GM12878 (cell line): ENCODE measurements at regions not wholly inside any gene's neighbourhood (a gene's known extent, or its start where the extent isn't known, plus 50 kb on each side); places are given as distances from the start of the nearest gene placed in this dataset.

Source experiments
- ASH2L ChIP-seq: fragments of 300-600, 200-600 bp; sonication (generic); IDR thresholded peaks from 2 replicates; pipeline ENCODE4 v1.6.1; 2017; ENCODE audit warnings: low read depth, mild to moderate bottlenecking, borderline replicate concordance
- CREB1 ChIP-seq: IDR thresholded peaks from 2 replicates; pipeline ENCODE4 v1.6.1; 2012; ENCODE audit warnings: low read depth, mild to moderate bottlenecking, inconsistent platforms
- EGR1 ChIP-seq, 2 experiments: IDR thresholded peaks; 1 replicate in 1 of 2; 2 replicates in 1 of 2; pipeline ENCODE4 v1.6.1; 2011 to 2012; ENCODE audit warnings: low read depth in 2 of 2, low read length in 2 of 2, borderline replicate concordance in 1 of 2, mild to moderate bottlenecking in 1 of 2, moderate library complexity in 1 of 2
- EZH2 ChIP-seq: IDR thresholded peaks from 2 replicates; pipeline ENCODE4 v1.6.1; 2012; ENCODE audit warnings: low read depth, mild to moderate bottlenecking, control low read depth, inconsistent platforms, low read length, borderline replicate concordance; ENCODE audit not compliant: control insufficient read depth
- JUNB ChIP-seq: IDR thresholded peaks from 2 replicates; pipeline ENCODE4 v1.6.1; 2016; ENCODE audit warnings: antibody characterized with exemption, mild to moderate bottlenecking
- KLF5 ChIP-seq: fragments of 450-650 bp; IDR thresholded peaks from 2 replicates; pipeline ENCODE4 v1.6.1; 2014; ENCODE audit warnings: mild to moderate bottlenecking; ENCODE audit not compliant: partially characterized antibody
- NFIC ChIP-seq: IDR thresholded peaks from 2 replicates; pipeline ENCODE4 v1.6.1; 2012; ENCODE audit warnings: low read depth, mild to moderate bottlenecking, inconsistent platforms, low read length, moderate library complexity
- NFYA ChIP-seq: IDR thresholded peaks from 2 replicates; pipeline ENCODE4 v1.6.1; 2011; ENCODE audit warnings: low read depth, mild to moderate bottlenecking, low read length, improper control_type of control experiment, borderline replicate concordance
- PAX8 ChIP-seq: fragments of 450-650 bp; IDR thresholded peaks from 2 replicates; pipeline ENCODE4 v1.6.1; 2017; ENCODE audit warnings: mild to moderate bottlenecking, moderate library complexity
- RB1 ChIP-seq: fragments of 450-650 bp; formaldehyde crosslinking; IDR thresholded peaks from 2 replicates; pipeline ENCODE4 v1.6.1; 2017; ENCODE audit warnings: mild to moderate bottlenecking, borderline replicate concordance
- RUNX3 ChIP-seq: IDR thresholded peaks from 2 replicates; pipeline ENCODE4 v1.6.1; 2012; ENCODE audit warnings: low read length, inconsistent platforms
- SPI1 ChIP-seq: IDR thresholded peaks from 2 replicates; pipeline ENCODE4 v1.6.1; 2011; ENCODE audit warnings: low read depth, mild to moderate bottlenecking, low read length, moderate library complexity, borderline replicate concordance; ENCODE audit not compliant: insufficient read depth
- ZBTB40 ChIP-seq: fragments of 450-650 bp; IDR thresholded peaks from 2 replicates; pipeline ENCODE4 v1.6.1; 2016; ENCODE audit warnings: mild to moderate bottlenecking, moderate library complexity, borderline replicate concordance
- ZNF622 ChIP-seq: fragments of 450-650 bp; IDR thresholded peaks from 2 replicates; pipeline ENCODE4 v1.6.1; 2017; ENCODE audit warnings: mild to moderate bottlenecking, inconsistent platforms
- ZSCAN29 ChIP-seq: fragments of 450-650 bp; IDR thresholded peaks from 2 replicates; pipeline ENCODE4 v1.6.1; 2017; ENCODE audit warnings: mild to moderate bottlenecking, moderate library complexity
- TF ChIP-seq, protein P1 (sequence below): fragments of 450-650 bp; formaldehyde crosslinking; IDR thresholded peaks from 2 replicates; pipeline ENCODE4 v1.4.0; 2022; ENCODE audit warnings: mild to moderate bottlenecking, moderate library complexity
- TF ChIP-seq, protein P2 (sequence below): fragments of 450-650 bp; IDR thresholded peaks from 2 replicates; pipeline ENCODE4 v1.6.1; 2017; ENCODE audit warnings: mild to moderate bottlenecking, moderate library complexity

- TF ChIP-seq SPI1 = peak; percentile 100
- TF ChIP-seq RB1 = no peak
- TF ChIP-seq, protein P1, sequence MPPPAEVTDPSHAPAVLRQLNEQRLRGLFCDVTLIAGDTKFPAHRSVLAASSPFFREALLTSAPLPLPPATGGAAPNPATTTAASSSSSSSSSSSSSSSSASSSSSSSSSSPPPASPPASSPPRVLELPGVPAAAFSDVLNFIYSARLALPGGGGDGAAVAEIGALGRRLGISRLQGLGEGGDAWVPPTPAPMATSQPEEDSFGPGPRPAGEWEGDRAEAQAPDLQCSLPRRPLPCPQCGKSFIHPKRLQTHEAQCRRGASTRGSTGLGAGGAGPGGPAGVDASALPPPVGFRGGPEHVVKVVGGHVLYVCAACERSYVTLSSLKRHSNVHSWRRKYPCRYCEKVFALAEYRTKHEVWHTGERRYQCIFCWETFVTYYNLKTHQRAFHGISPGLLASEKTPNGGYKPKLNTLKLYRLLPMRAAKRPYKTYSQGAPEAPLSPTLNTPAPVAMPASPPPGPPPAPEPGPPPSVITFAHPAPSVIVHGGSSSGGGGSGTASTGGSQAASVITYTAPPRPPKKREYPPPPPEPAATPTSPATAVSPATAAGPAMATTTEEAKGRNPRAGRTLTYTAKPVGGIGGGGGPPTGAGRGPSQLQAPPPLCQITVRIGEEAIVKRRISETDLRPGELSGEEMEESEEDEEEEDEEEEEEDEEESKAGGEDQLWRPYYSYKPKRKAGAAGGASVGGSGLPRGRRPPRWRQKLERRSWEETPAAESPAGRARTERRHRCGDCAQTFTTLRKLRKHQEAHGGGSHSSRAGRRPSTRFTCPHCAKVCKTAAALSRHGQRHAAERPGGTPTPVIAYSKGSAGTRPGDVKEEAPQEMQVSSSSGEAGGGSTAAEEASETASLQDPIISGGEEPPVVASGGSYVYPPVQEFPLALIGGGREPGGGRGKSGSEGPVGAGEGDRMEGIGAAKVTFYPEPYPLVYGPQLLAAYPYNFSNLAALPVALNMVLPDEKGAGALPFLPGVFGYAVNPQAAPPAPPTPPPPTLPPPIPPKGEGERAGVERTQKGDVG (CRISPR knock-in tag) = no peak
- TF ChIP-seq CREB1 = peak; percentile 69; the same call in 1 of the 2 replicates
- TF ChIP-seq EGR1 (IDR thresholded peaks at IDR 0.05; ENCODE audit: borderline replicate concordance in 1 of 2, low read depth in 2 of 2, low read length in 2 of 2) = peak in 1 of 2 experiments; percentile 17; a peak in 1 of 3 replicates
- no peak for TF ChIP-seq ZBTB40
- no peak for TF ChIP-seq EZH2
- no peak for TF ChIP-seq PAX8
- TF ChIP-seq NFIC = peak; percentile 99
- TF ChIP-seq, protein P2, sequence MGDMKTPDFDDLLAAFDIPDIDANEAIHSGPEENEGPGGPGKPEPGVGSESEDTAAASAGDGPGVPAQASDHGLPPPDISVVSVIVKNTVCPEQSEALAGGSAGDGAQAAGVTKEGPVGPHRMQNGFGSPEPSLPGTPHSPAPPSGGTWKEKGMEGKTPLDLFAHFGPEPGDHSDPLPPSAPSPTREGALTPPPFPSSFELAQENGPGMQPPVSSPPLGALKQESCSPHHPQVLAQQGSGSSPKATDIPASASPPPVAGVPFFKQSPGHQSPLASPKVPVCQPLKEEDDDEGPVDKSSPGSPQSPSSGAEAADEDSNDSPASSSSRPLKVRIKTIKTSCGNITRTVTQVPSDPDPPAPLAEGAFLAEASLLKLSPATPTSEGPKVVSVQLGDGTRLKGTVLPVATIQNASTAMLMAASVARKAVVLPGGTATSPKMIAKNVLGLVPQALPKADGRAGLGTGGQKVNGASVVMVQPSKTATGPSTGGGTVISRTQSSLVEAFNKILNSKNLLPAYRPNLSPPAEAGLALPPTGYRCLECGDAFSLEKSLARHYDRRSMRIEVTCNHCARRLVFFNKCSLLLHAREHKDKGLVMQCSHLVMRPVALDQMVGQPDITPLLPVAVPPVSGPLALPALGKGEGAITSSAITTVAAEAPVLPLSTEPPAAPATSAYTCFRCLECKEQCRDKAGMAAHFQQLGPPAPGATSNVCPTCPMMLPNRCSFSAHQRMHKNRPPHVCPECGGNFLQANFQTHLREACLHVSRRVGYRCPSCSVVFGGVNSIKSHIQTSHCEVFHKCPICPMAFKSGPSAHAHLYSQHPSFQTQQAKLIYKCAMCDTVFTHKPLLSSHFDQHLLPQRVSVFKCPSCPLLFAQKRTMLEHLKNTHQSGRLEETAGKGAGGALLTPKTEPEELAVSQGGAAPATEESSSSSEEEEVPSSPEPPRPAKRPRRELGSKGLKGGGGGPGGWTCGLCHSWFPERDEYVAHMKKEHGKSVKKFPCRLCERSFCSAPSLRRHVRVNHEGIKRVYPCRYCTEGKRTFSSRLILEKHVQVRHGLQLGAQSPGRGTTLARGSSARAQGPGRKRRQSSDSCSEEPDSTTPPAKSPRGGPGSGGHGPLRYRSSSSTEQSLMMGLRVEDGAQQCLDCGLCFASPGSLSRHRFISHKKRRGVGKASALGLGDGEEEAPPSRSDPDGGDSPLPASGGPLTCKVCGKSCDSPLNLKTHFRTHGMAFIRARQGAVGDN = no peak
- no peak for TF ChIP-seq KLF5
- peak; percentile 84 for TF ChIP-seq JUNB
- no peak for TF ChIP-seq ASH2L
- peak; percentile 76 for TF ChIP-seq RUNX3
- no peak for TF ChIP-seq ZNF622
- TF ChIP-seq ZSCAN29 = peak; percentile 43; the same call in 1 of the 2 replicates
- no peak for TF ChIP-seq NFYA
These were observed 243.1 kb downstream of the BCAT1 start (continued) for GRCh38 chr12:24705741-24706358.
